Esophagus muscularis mucosa (tissue), 4 donors: ENCODE measurements at regions not wholly inside any gene's neighbourhood (a gene's known extent, or its start where the extent isn't known, plus 50 kb on each side); places are given as distances from the start of the nearest gene placed in this dataset.
"Not testable (repeated sequence)": the region's sequence is repeated elsewhere in the genome, so short reads cannot be mapped to it uniquely, and the experiment has no call there.

Source experiments
- DNase-seq: peaks from one replicate; pipeline ENCODE4 v3.0.0-alpha.2; 2017; ENCODE audit errors: extremely low spot score
- H3K27ac ChIP-seq, 4 donors: fragments of 200-600 bp; sonication (generic); replicated peaks in 1 of 4; 1 replicate in 3 of 4; 2 replicates in 1 of 4; pipeline ENCODE4 v1.5.1; 2016 to 2019; ENCODE audit warnings: mild to moderate bottlenecking in 1 of 4
- H3K27me3 ChIP-seq, 4 donors: fragments of 200-600 bp; sonication (generic); one replicate each; pipeline versions ENCODE4 v1.5.1 to v1.6.0; 2016 to 2019
- H3K36me3 ChIP-seq, 4 donors: fragments of 200-600 bp; sonication (generic); one replicate each; pipeline ENCODE4 v1.5.1; 2016 to 2019
- H3K4me1 ChIP-seq, 4 donors: fragments of 200-600 bp; sonication (generic); one replicate each; pipeline ENCODE4 v1.5.1; 2016 to 2019
- H3K4me3 ChIP-seq, 4 donors: fragments of 200-600 bp; sonication (generic); 1 replicate in 2 of 4; 2 replicates in 2 of 4; pipeline ENCODE4 v1.5.1; 2016 to 2019; ENCODE audit warnings: mild to moderate bottlenecking in 4 of 4, moderate library complexity in 1 of 4
- H3K9me3 ChIP-seq, 4 donors: fragments of 200-600 bp; sonication (generic); 1 replicate in 3 of 4; 2 replicates in 1 of 4; pipeline ENCODE4 v1.5.1; 2016 to 2019
- EP300 ChIP-seq: sonication (generic); formaldehyde crosslinking; IDR thresholded peaks from one replicate; pipeline ENCODE4 v1.6.1; 2017; ENCODE audit warnings: antibody characterized with exemption
- POLR2A ChIP-seq: fragments of 450-650 bp; IDR thresholded peaks from one replicate; pipeline ENCODE4 v1.6.1; 2017; ENCODE audit warnings: antibody characterized with exemption, moderate library complexity, mild to moderate bottlenecking, low read depth
- POLR2AphosphoS5 ChIP-seq, 2 donors: sonication (generic); formaldehyde crosslinking; IDR thresholded peaks; one replicate each; pipeline ENCODE4 v1.6.1; 2017; ENCODE audit warnings: antibody characterized with exemption in 2 of 2
- WGBS: methylation state at CpG from one replicate; pipeline ENCODE4 v1.1.5; 2018; 5-methylcytosine and 5-hydroxymethylcytosine counted together
- intact Hi-C: fragments of 100-400 bp; cut with DNase I; formaldehyde crosslinking; loops from one replicate; pipeline ENCODE4 v1.15.1; 2023
- TF ChIP-seq, protein P1 (sequence below), 3 experiments: fragments of 200-600 bp in 2 of 3; fragments of 450-650 bp in 1 of 3; sonication (generic) in 2 of 3; IDR thresholded peaks; one replicate each; pipeline ENCODE4 v1.5.1; 2017 to 2019; ENCODE audit warnings: antibody characterized with exemption in 3 of 3, mild to moderate bottlenecking in 2 of 3, moderate library complexity in 1 of 3

GRCh38 chr14:85344171-85344570 lies 185.8 kb upstream of the FLRT2 start:
- intact Hi-C loops: no loop called here
- TF ChIP-seq EP300: no peak
- TF ChIP-seq, protein P1, sequence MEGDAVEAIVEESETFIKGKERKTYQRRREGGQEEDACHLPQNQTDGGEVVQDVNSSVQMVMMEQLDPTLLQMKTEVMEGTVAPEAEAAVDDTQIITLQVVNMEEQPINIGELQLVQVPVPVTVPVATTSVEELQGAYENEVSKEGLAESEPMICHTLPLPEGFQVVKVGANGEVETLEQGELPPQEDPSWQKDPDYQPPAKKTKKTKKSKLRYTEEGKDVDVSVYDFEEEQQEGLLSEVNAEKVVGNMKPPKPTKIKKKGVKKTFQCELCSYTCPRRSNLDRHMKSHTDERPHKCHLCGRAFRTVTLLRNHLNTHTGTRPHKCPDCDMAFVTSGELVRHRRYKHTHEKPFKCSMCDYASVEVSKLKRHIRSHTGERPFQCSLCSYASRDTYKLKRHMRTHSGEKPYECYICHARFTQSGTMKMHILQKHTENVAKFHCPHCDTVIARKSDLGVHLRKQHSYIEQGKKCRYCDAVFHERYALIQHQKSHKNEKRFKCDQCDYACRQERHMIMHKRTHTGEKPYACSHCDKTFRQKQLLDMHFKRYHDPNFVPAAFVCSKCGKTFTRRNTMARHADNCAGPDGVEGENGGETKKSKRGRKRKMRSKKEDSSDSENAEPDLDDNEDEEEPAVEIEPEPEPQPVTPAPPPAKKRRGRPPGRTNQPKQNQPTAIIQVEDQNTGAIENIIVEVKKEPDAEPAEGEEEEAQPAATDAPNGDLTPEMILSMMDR (IDR thresholded peaks at IDR 0.05): no peak
- no peak for TF ChIP-seq POLR2A
- no peak for TF ChIP-seq POLR2AphosphoS5 (IDR thresholded peaks at IDR 0.05)
- H3K27ac ChIP-seq: no peak overlapping the region

GRCh38 chr14:85344847-85345570 lies 184.9 kb upstream of the FLRT2 start:
- DNase-seq: no peak
- Histone ChIP-seq H3K27ac (no peak overlapping the region), H3K4me1 (no peaks in the 10 kb centered on the region), H3K9me3 (no peaks in the 10 kb centered on the region), H3K27me3 (no peaks in the 10 kb centered on the region), H3K36me3 (no peaks in the 10 kb centered on the region), H3K4me3 (no peak overlapping the region)
- intact Hi-C loops: no loop called here
- WGBS: 77% methylated on average over 6 of the region's 6 CpGs
- no peak for TF ChIP-seq EP300
- no peak for TF ChIP-seq POLR2AphosphoS5 (IDR thresholded peaks at IDR 0.05)

More at GRCh38 chr14:85344171-85344570, 185.8 kb upstream of the FLRT2 start:
- WGBS: 83% methylated on average over 5 of the region's 5 CpGs
- Histone ChIP-seq H3K27me3 (no peaks in the 10 kb centered on the region), H3K4me1 (no peaks in the 10 kb centered on the region), H3K4me3 (no peak overlapping the region), H3K9me3 (no peaks in the 10 kb centered on the region), H3K36me3 (no peaks in the 10 kb centered on the region)
- DNase-seq: no peak

- no peak overlapping the region for H3K4me3 ChIP-seq
- no peaks in the 10 kb centered on the region for H3K4me1 ChIP-seq
- intact Hi-C loops: no loop called here
- no peaks in the 10 kb centered on the region for H3K9me3 ChIP-seq
- 77% methylated on average over 3 of the region's 3 CpGs for WGBS
- DNase-seq: no peak
- no peaks in the 10 kb centered on the region for H3K27me3 ChIP-seq
- no peaks in the 10 kb centered on the region for H3K36me3 ChIP-seq
- no peak overlapping the region for H3K27ac ChIP-seq
- TF ChIP-seq POLR2AphosphoS5 (IDR thresholded peaks at IDR 0.05) (no peak), EP300 (no peak), POLR2A (no peak)
- TF ChIP-seq, protein P1 (IDR thresholded peaks at IDR 0.05): no peak
Observed at GRCh38 chr14:85350667-85351066, 179.3 kb upstream of the FLRT2 start.

GRCh38 chr14:85352588-85352987 lies 177.4 kb upstream of the FLRT2 start:
- H3K4me1 ChIP-seq, intact Hi-C loops, H3K27ac ChIP-seq, H3K9me3 ChIP-seq, H3K27me3 ChIP-seq, DNase-seq, H3K36me3 ChIP-seq, H3K4me3 ChIP-seq: not testable (repeated sequence)
- WGBS: 95% methylated on average over 11 of the region's 26 CpGs

DNA sequence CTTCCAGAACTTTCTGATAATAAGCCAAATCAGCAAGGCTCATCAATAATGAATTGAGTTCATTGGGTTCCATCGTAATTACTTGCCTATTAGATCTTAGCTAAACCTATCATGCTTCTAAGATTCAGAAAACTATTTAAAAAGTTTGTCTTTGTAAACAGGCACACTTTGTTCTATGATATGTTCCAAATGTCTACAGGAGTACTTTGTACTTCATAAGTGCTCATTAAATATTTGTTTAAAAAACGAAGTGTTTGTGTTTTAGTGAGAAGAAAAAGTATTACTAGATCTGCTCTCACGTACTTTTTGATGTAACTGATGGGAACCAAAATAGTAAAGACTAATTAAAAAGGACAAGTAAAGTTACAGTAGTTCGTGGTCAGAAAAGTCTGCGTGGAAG lies 172.8 kb upstream of the FLRT2 start:
- 87% methylated on average over 5 of the region's 5 CpGs for WGBS
- Histone ChIP-seq H3K36me3 (no peaks in the 10 kb centered on the region), H3K27ac (no peak overlapping the region), H3K27me3 (no peaks in the 10 kb centered on the region), H3K9me3 (no peaks in the 10 kb centered on the region), H3K4me1 (no peaks in the 10 kb centered on the region), H3K4me3 (no peak overlapping the region)
- intact Hi-C loops: no loop called here
- TF ChIP-seq POLR2A (no peak), POLR2AphosphoS5 (IDR thresholded peaks at IDR 0.05) (no peak), EP300 (no peak)
- TF ChIP-seq, protein P1 (IDR thresholded peaks at IDR 0.05): no peak
- DNase-seq: no peak
